Ectodermal cell (in vitro differentiated cells): ENCODE measurements at regions not wholly inside any gene's neighbourhood (a gene's known extent, or its start where the extent isn't known, plus 50 kb on each side); places are given as distances from the start of the nearest gene placed in this dataset.
"Not testable (repeated sequence)": the region's sequence is repeated elsewhere in the genome, so short reads cannot be mapped to it uniquely, and the experiment has no call there.

Source experiments
- H3K27ac ChIP-seq: 2 replicates; pipeline ENCODE4 v1.7.0; 2013; ENCODE audit warnings: mild to moderate bottlenecking, low read depth, low read length; ENCODE audit not compliant: insufficient read depth, poor library complexity, severe bottlenecking
- H3K27me3 ChIP-seq: 2 replicates; pipeline ENCODE4 v1.7.0; 2013; ENCODE audit warnings: mild to moderate bottlenecking, low read length; ENCODE audit not compliant: insufficient read depth, control insufficient read depth, poor library complexity, severe bottlenecking
- H3K36me3 ChIP-seq: one replicate; pipeline ENCODE4 v1.7.0; 2013; ENCODE audit warnings: low read length; ENCODE audit not compliant: control insufficient read depth, insufficient read depth
- H3K4me1 ChIP-seq: one replicate; pipeline ENCODE4 v1.7.0; 2013; ENCODE audit warnings: low read length; ENCODE audit not compliant: control insufficient read depth, insufficient read depth
- H3K4me3 ChIP-seq: 2 replicates; pipeline ENCODE4 v1.7.0; 2013; ENCODE audit warnings: low read depth, low read length, control low read depth; ENCODE audit not compliant: insufficient read depth
- H3K9me3 ChIP-seq: 2 replicates; pipeline ENCODE4 v1.7.0; 2013; ENCODE audit warnings: mild to moderate bottlenecking, low read length, moderate library complexity; ENCODE audit not compliant: control insufficient read depth
- WGBS, 2 experiments: methylation state at CpG; one replicate each; pipeline ENCODE4 v1.1.7; 2013; ENCODE audit warnings: missing lambda C conversion rate in 2 of 2; 5-methylcytosine and 5-hydroxymethylcytosine counted together

DNA sequence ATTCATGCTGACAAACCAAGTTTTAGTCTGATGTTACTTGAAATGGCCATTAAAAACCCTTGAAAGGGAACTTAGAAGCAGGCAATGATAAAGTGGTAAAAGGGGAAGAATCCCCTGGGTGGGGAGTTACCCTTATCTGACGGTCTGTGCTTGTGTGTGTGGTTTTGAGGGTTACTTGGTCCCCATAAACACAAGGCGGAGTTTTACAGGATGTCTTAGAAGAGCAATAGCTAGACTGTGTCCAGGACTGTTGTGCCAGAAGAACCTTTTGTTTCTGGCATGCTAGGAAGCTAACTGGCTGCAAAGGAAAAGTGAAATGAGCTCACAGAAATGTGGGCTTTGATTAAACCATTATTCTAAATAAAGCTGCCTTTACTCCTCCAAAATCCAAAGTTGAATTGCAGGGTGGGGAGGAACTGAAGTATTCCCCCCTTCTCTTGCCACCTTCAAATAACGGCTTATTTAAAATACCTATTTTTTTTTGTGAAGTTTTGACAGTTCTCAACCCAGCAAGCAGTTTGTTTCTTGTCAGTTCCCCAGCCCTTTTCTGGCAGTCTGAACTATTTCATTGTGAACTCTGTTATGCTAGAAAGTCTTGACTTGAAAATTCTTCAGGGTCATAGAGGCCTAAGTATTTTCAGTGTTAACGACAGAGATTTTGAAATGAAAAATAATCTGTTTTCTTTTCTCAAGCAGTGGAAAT is 443.5 kb downstream of the OTOL1 start:
- Histone ChIP-seq H3K27ac (no peak overlapping the region), H3K27me3 (no peaks in the 10 kb centered on the region), H3K4me1 (no peaks in the 10 kb centered on the region), H3K9me3 (no peaks in the 10 kb centered on the region), H3K36me3 (no peaks in the 10 kb centered on the region), H3K4me3 (no peak overlapping the region)
- WGBS, 2 experiments = 80 to 90% methylated on average over 4 of the region's 4 CpGs

DNA sequence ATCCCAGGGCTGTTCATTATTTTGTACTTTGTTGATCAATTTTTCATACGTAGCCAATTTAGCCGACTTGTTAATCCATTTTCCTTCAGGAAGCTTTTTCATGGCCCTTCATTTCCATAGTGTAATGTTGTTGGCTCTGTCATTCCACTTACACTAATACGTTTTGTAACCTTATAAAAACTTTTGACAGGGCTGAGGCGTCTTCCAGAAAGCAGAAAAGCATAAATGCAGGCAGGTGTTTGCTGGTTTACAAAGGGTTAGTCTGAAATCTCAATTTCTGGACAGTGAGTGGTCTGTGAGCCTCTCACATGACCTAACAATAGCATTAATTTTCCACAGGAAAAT is 444.0 kb downstream of the OTOL1 start:
- 92 to 97% methylated on average over 4 of the region's 4 CpGs for WGBS, 2 experiments
- H3K27ac ChIP-seq = no peak overlapping the region
- no peaks in the 10 kb centered on the region for H3K27me3 ChIP-seq
- no peaks in the 10 kb centered on the region for H3K36me3 ChIP-seq
- no peaks in the 10 kb centered on the region for H3K9me3 ChIP-seq
- no peaks in the 10 kb centered on the region for H3K4me1 ChIP-seq
- H3K4me3 ChIP-seq = no peak overlapping the region

DNA sequence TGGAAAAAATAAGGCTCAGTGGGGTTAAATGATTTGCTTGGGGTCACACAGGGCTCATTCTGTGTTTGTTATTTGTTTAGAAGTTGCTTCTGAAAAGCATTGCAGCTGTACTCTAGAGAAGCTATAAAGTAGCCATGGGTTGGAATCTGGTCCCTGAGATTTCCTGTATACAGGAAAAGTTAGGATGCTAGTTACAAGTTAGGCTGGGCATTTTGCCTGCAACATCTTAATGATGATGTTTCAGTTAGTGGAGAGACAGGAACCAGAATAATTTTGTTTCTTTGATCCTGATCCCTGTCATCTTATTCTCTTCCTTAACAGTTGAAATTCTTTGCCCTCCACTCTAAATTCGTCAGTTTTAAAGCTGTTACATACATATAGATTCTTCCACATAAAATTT is 445.3 kb downstream of the OTOL1 start:
- Histone ChIP-seq H3K36me3 (no peaks in the 10 kb centered on the region), H3K27ac (no peak overlapping the region), H3K27me3 (no peaks in the 10 kb centered on the region), H3K9me3 (no peaks in the 10 kb centered on the region), H3K4me1 (no peaks in the 10 kb centered on the region), H3K4me3 (no peak overlapping the region)
- 78 to 92% methylated on average over 1 of the region's 1 CpG for WGBS, 2 experiments

DNA sequence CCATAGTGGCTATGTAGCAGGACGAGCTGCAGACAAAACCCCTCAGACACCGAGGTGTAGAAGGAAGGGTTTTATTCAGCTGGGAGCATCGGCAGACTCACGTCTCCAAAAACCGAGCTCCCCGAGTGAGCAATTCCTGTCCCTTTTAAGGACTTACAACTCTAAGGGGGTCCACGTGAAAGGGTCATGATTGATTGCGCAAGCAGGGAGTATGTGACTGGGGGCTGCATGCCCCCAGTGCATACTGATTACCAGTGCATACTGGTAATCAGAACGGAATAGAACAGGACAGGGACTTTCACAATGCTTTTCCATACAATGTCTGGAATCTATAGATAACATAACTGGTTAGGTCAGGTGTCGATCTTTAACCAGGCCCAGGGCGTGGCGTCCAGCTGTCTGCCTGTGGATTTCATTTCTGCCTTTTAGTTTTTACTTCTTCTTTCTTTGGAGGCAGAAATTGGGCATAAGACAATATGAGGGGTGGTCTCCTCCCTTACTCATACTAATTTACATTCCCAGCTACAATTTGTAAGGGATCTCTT is 447.3 kb downstream of the OTOL1 start:
- not testable (repeated sequence) for H3K36me3 ChIP-seq, H3K27me3 ChIP-seq, H3K27ac ChIP-seq, H3K9me3 ChIP-seq, H3K4me1 ChIP-seq, H3K4me3 ChIP-seq
- WGBS, 2 experiments = 92 to 93% methylated on average over 10 to 12 of the region's 12 CpGs

DNA sequence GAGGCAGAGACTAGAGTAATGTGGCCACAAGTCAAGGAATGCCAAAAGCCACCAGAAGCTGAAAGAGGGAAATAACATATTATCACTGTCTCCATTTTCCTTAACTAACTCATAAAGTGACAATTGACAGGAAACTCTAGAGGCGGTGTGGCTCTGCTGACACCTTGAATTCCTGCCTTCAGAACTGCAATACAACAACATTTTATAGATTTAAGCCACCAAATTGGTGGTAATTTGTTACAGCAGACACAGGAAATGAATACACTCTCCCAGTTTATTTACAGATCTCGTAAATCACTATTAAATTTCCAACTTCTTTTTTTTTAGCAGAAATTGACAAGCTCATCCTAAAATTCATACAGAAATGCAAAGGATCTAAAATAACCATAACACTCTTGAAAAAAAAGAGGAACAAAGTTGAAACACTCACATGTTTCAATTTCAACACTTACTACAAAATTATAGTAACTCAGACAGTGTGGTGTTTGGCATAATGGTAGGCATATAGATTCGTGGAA is 449.9 kb downstream of the OTOL1 start:
- Histone ChIP-seq H3K27me3 (no peaks in the 10 kb centered on the region), H3K27ac (no peak overlapping the region), H3K4me1 (no peaks in the 10 kb centered on the region), H3K9me3 (no peaks in the 10 kb centered on the region), H3K36me3 (no peaks in the 10 kb centered on the region), H3K4me3 (no peak overlapping the region)
- 90 to 95% methylated on average over 3 of the region's 3 CpGs for WGBS, 2 experiments

DNA sequence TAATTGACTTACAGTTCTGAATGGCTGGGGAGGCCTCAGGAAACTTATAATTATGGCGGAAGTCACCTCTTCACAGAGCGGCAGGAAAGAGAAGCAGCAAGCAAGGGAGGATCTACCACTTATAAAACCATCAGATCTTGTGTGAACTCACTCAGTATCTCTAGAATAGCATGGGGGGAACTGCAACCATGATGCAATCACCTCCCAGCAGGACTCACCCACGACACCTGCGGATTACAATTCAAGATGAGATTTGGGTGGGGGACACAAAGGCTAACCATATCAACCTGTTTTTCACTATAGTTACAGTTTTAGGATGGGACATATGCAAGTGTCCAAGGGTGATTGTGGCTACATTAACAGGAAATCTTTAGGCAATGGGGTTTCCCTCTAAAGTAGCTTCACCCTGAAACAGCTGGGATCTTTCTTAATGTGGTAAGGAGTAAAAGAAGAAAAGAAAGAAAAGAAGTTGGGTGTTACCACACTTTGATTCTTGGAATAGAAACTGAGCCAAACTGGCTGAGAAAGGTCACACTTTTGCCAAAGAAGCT is 453.8 kb downstream of the OTOL1 start:
- H3K4me1 ChIP-seq = no peaks in the 10 kb centered on the region
- 95 to 96% methylated on average over 4 of the region's 4 CpGs for WGBS, 2 experiments

DNA sequence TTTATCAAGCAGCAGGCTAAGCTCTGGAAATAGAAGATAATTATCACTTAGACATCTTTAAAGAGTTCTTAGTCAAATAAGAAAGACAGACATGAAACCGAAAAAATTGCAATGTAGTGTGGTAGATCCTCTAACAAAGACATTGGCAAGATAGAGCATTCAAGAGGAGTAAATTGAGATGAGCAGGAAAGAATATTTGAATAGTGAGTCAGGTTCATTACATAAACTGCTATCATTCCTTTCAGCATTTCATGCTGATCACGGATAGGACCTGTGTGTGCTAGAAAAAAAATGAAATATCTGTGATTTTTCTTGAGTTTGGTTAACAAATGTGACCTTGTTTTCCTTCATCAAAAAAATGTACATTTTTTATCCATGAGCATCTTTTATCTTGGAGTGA is 460.9 kb downstream of the OTOL1 start:
- Histone ChIP-seq H3K36me3 (no peaks in the 10 kb centered on the region), H3K27ac (no peak overlapping the region), H3K9me3 (no peaks in the 10 kb centered on the region), H3K4me1 (no peaks in the 10 kb centered on the region), H3K27me3 (no peaks in the 10 kb centered on the region), H3K4me3 (no peak overlapping the region)
- WGBS, 2 experiments = 70 to 78% methylated on average over 1 to 2 of the region's 2 CpGs

More for the DNA sequence above, 453.8 kb downstream of the OTOL1 start:
- H3K27ac ChIP-seq = no peak overlapping the region
- no peaks in the 10 kb centered on the region for H3K36me3 ChIP-seq
- H3K9me3 ChIP-seq = no peaks in the 10 kb centered on the region
- no peak overlapping the region for H3K4me3 ChIP-seq
- H3K27me3 ChIP-seq = no peaks in the 10 kb centered on the region

DNA sequence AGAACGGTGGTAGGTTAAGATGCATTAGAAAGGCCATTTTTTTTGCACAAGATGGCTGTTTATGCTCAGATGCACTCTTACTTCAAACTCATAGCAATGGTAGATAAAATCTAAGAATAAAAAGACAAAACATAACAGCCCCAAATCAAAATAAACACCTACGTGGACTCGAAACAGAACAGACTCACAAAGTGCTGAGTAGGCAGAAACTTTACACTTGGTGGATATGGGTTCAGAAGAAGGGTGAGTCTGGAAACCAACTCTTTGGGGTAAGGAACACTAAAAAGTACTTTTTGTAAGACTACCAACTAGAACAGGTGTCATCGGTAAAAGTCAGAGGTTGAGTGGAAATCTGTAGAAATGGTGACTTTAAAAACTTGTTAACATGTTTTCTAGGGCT is 468.2 kb downstream of the OTOL1 start:
- Histone ChIP-seq H3K4me3 (no peak overlapping the region), H3K36me3 (no peaks in the 10 kb centered on the region), H3K27ac (no peak overlapping the region), H3K4me1 (no peaks in the 10 kb centered on the region), H3K27me3 (no peaks in the 10 kb centered on the region), H3K9me3 (no peaks in the 10 kb centered on the region)
- WGBS, 2 experiments = 91 to 98% methylated on average over 4 of the region's 4 CpGs

DNA sequence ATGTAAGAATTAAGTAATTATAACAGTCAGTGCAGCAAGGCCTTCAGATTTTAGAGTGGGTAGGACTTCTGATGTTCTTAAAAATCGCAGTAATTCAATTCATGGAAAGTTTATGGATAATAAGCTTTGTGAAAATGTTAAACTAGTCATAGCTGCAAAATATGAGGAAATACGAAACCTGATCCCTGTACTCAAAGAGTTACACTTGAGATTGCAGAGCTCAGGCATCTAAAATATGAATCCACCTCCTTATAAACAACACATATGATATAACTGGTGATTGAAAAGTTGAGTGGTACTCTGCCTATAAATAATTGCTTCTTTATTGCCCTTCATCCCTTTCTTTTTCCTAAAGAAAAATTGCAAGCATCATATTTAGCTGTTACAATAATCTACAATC is 473.3 kb downstream of the OTOL1 start:
- 91 to 100% methylated on average over 2 of the region's 2 CpGs for WGBS, 2 experiments
- Histone ChIP-seq H3K4me1 (no peaks in the 10 kb centered on the region), H3K27me3 (no peaks in the 10 kb centered on the region), H3K27ac (no peak overlapping the region), H3K4me3 (no peak overlapping the region), H3K36me3 (no peaks in the 10 kb centered on the region), H3K9me3 (no peaks in the 10 kb centered on the region)

DNA sequence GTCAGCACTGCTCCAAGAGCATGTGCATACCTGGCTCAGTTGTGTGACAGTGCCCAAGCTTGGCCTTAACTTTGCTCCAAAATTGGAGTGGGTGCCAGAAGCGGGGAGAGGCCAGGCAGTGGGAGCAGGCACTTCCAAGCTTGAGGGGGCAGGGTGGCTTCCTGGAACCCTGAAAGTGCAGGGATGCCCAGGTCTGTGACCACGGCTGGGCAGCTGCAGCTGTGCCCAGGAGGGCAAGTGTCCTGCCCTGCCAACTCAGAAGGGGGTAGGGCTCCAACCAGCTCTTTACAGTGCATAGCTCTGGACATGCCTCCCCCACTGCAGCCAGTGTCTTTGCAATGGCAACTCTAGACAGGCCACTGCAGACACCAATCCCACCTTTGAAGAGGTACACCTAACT is 478.6 kb downstream of the OTOL1 start:
- 92 to 93% methylated on average over 2 of the region's 2 CpGs for WGBS, 2 experiments
- Histone ChIP-seq H3K4me3 (no peak overlapping the region), H3K4me1 (no peaks in the 10 kb centered on the region), H3K9me3 (no peaks in the 10 kb centered on the region), H3K36me3 (no peaks in the 10 kb centered on the region), H3K27me3 (no peaks in the 10 kb centered on the region), H3K27ac (no peak overlapping the region)
